ENCODE measurements at regions not wholly inside any gene's neighbourhood (a gene's known extent, or its start where the extent isn't known, plus 50 kb on each side); places are given as distances from the start of the nearest gene placed in this dataset.

- Histone ChIP-seq H3K4me1 (ENCODE audit: insufficient read depth) (no peaks in the 10 kb centered on the region), H4K20me1 (ENCODE audit: insufficient read depth) (no peaks in the 10 kb centered on the region), H3K9me2 (ENCODE audit: insufficient read depth) (no peaks in the 10 kb centered on the region), H3K27ac (no peak overlapping the region), H3K36me3 (ENCODE audit: low read depth) (no peaks in the 10 kb centered on the region), H3F3A (ENCODE audit: insufficient read depth) (no peaks in the 10 kb centered on the region), H2AFZ (no peak overlapping the region), H3K4me3 (no peak overlapping the region), H3K79me2 (ENCODE audit: insufficient read depth) (no peaks in the 10 kb centered on the region), H3K9me3 (ENCODE audit: low read depth) (no peaks in the 10 kb centered on the region), H3K27me3 (replicated peaks; ENCODE audit: insufficient read depth) (no peaks in the 10 kb centered on the region), H3K9ac (no peak overlapping the region), H3K4me2 (ENCODE audit: unreplicated experiment) (no peak overlapping the region)
- TF ChIP-seq EZH2 (IDR thresholded peaks at IDR 0.05; ENCODE audit: insufficient read depth, poor library complexity, severe bottlenecking), result no peak
- TF ChIP-seq EZH2phosphoT487 (IDR thresholded peaks at IDR 0.05; ENCODE audit: insufficient read depth, low read depth), result no peak
- DNase-seq, result no peak
- 5 to 6% methylated on average over 1 of the region's 1 CpG for WGBS, 2 experiments (ENCODE audit: low coverage in 1 of 2, low lambda C conversion rate in 2 of 2, missing lambda C conversion rate in 2 of 2)
- in situ Hi-C loops (cut with MboI), result no loop called here
Observed at GRCh38 chr9:106400170-106400569, 462.8 kb upstream of the ZNF462 start.

- no peaks in the 10 kb centered on the region for H3K9me3 ChIP-seq (ENCODE audit: low read depth)
- H3K4me3 ChIP-seq, result no peak overlapping the region
- H3K36me3 ChIP-seq (ENCODE audit: low read depth), result no peaks in the 10 kb centered on the region
- no peaks in the 10 kb centered on the region for H3K4me1 ChIP-seq (ENCODE audit: insufficient read depth)
- H3K79me2 ChIP-seq (ENCODE audit: insufficient read depth), result no peaks in the 10 kb centered on the region
- no peaks in the 10 kb centered on the region for H3K9me2 ChIP-seq (ENCODE audit: insufficient read depth)
- H3K27ac ChIP-seq, result no peak overlapping the region
- H3K4me2 ChIP-seq (ENCODE audit: unreplicated experiment), result no peak overlapping the region
- H2AFZ ChIP-seq, result no peak overlapping the region
- no peak for DNase-seq
- no peaks in the 10 kb centered on the region for H4K20me1 ChIP-seq (ENCODE audit: insufficient read depth)
- in situ Hi-C loops (cut with MboI), result no loop called here
- no peak for TF ChIP-seq EZH2phosphoT487 (IDR thresholded peaks at IDR 0.05; ENCODE audit: insufficient read depth, low read depth)
- no peak for TF ChIP-seq EZH2 (IDR thresholded peaks at IDR 0.05; ENCODE audit: insufficient read depth, poor library complexity, severe bottlenecking)
- WGBS, 2 experiments (ENCODE audit: low coverage in 1 of 2, low lambda C conversion rate in 2 of 2, missing lambda C conversion rate in 2 of 2), result 7 to 13% methylated on average over 2 of the region's 2 CpGs
- H3K9ac ChIP-seq, result no peak overlapping the region
- no peaks in the 10 kb centered on the region for H3F3A ChIP-seq (ENCODE audit: insufficient read depth)
- H3K27me3 ChIP-seq (replicated peaks; ENCODE audit: insufficient read depth), result no peaks in the 10 kb centered on the region
Observed at GRCh38 chr9:106400950-106401349, 462.0 kb upstream of the ZNF462 start.

- no peak overlapping the region for H3K27ac ChIP-seq
- TF ChIP-seq EZH2phosphoT487 (IDR thresholded peaks at IDR 0.05; ENCODE audit: insufficient read depth, low read depth), result no peak
- TF ChIP-seq EZH2 (IDR thresholded peaks at IDR 0.05; ENCODE audit: insufficient read depth, poor library complexity, severe bottlenecking), result no peak
- in situ Hi-C loops (cut with MboI), result no loop called here
- no peaks in the 10 kb centered on the region for H3K36me3 ChIP-seq (ENCODE audit: low read depth)
- H3K4me2 ChIP-seq (ENCODE audit: unreplicated experiment), result no peak overlapping the region
- no peaks in the 10 kb centered on the region for H3K9me2 ChIP-seq (ENCODE audit: insufficient read depth)
- no peak overlapping the region for H3K9ac ChIP-seq
- no peak overlapping the region for H2AFZ ChIP-seq
- peak; percentile 19 for DNase-seq
- 71 to 82% methylated on average over 1 of the region's 1 CpG for WGBS, 2 experiments (ENCODE audit: low coverage in 1 of 2, low lambda C conversion rate in 2 of 2, missing lambda C conversion rate in 2 of 2)
- H3K27me3 ChIP-seq (replicated peaks; ENCODE audit: insufficient read depth), result no peaks in the 10 kb centered on the region
- H3K4me1 ChIP-seq (ENCODE audit: insufficient read depth), result no peaks in the 10 kb centered on the region
- H3K4me3 ChIP-seq, result no peak overlapping the region
- no peaks in the 10 kb centered on the region for H3F3A ChIP-seq (ENCODE audit: insufficient read depth)
- H3K9me3 ChIP-seq (ENCODE audit: low read depth), result no peaks in the 10 kb centered on the region
- no peaks in the 10 kb centered on the region for H4K20me1 ChIP-seq (ENCODE audit: insufficient read depth)
- H3K79me2 ChIP-seq (ENCODE audit: insufficient read depth), result no peaks in the 10 kb centered on the region
Observed at GRCh38 chr9:106403081-106403480, 459.9 kb upstream of the ZNF462 start.

- no peak overlapping the region for H3K27ac ChIP-seq
- in situ Hi-C loops (cut with MboI), result no loop called here
- no peaks in the 10 kb centered on the region for H3K9me2 ChIP-seq (ENCODE audit: insufficient read depth)
Observed at GRCh38 chr9:106404137-106404536, 458.8 kb upstream of the ZNF462 start.

GRCh38 chr9:106405871-106406435, 457.0 kb upstream of the ZNF462 start:
- no peaks in the 10 kb centered on the region for H3K79me2 ChIP-seq (ENCODE audit: insufficient read depth)
- WGBS, 2 experiments (ENCODE audit: low coverage in 1 of 2, low lambda C conversion rate in 2 of 2, missing lambda C conversion rate in 2 of 2), result 26 to 28% methylated on average over 2 of the region's 2 CpGs
- H3K9ac ChIP-seq, result no peak overlapping the region
- in situ Hi-C loops (cut with MboI), result no loop called here
- no peaks in the 10 kb centered on the region for H3K9me2 ChIP-seq (ENCODE audit: insufficient read depth)
- no peak for DNase-seq
- no peak overlapping the region for H3K4me3 ChIP-seq
- H3F3A ChIP-seq (ENCODE audit: insufficient read depth), result no peaks in the 10 kb centered on the region
- no peak overlapping the region for H3K4me2 ChIP-seq (ENCODE audit: unreplicated experiment)
- TF ChIP-seq EZH2phosphoT487 (IDR thresholded peaks at IDR 0.05; ENCODE audit: insufficient read depth, low read depth), result no peak
- no peak for TF ChIP-seq EZH2 (IDR thresholded peaks at IDR 0.05; ENCODE audit: insufficient read depth, poor library complexity, severe bottlenecking)
- H3K27me3 ChIP-seq (replicated peaks; ENCODE audit: insufficient read depth), result no peaks in the 10 kb centered on the region
- no peaks in the 10 kb centered on the region for H3K4me1 ChIP-seq (ENCODE audit: insufficient read depth)
- no peaks in the 10 kb centered on the region for H3K36me3 ChIP-seq (ENCODE audit: low read depth)
- no peak overlapping the region for H2AFZ ChIP-seq
- no peak overlapping the region for H3K27ac ChIP-seq
- no peaks in the 10 kb centered on the region for H4K20me1 ChIP-seq (ENCODE audit: insufficient read depth)
- no peaks in the 10 kb centered on the region for H3K9me3 ChIP-seq (ENCODE audit: low read depth)

More at GRCh38 chr9:106404137-106404536, 458.8 kb upstream of the ZNF462 start:
- no peak for DNase-seq
- TF ChIP-seq EZH2 (IDR thresholded peaks at IDR 0.05; ENCODE audit: insufficient read depth, poor library complexity, severe bottlenecking), result no peak
- no peak for TF ChIP-seq EZH2phosphoT487 (IDR thresholded peaks at IDR 0.05; ENCODE audit: insufficient read depth, low read depth)
- no peaks in the 10 kb centered on the region for H3K9me3 ChIP-seq (ENCODE audit: low read depth)
- H3K79me2 ChIP-seq (ENCODE audit: insufficient read depth), result no peaks in the 10 kb centered on the region
- H3K9ac ChIP-seq, result no peak overlapping the region
- H3K4me2 ChIP-seq (ENCODE audit: unreplicated experiment), result no peak overlapping the region
- no peak overlapping the region for H2AFZ ChIP-seq
- no peak overlapping the region for H3K4me3 ChIP-seq
- H3F3A ChIP-seq (ENCODE audit: insufficient read depth), result no peaks in the 10 kb centered on the region
- no peaks in the 10 kb centered on the region for H3K27me3 ChIP-seq (replicated peaks; ENCODE audit: insufficient read depth)
- no peaks in the 10 kb centered on the region for H3K36me3 ChIP-seq (ENCODE audit: low read depth)
- no peaks in the 10 kb centered on the region for H4K20me1 ChIP-seq (ENCODE audit: insufficient read depth)
- no peaks in the 10 kb centered on the region for H3K4me1 ChIP-seq (ENCODE audit: insufficient read depth)
